NB4 (cell line): ENCODE measurements at regions not wholly inside any gene's neighbourhood (a gene's known extent, or its start where the extent isn't known, plus 50 kb on each side); places are given as distances from the start of the nearest gene placed in this dataset.

Experiments
- DNase-seq: peaks from one replicate; pipeline ENCODE4 v3.0.0; 2010; ENCODE audit warnings: low read depth
- H3K4me3 ChIP-seq: one replicate; pipeline ENCODE4 v1.5.1; 2011; ENCODE audit warnings: mild to moderate bottlenecking, low read depth, low read length, moderate library complexity
- CTCF ChIP-seq: IDR thresholded peaks from one replicate; pipeline ENCODE4 v1.5.1; 2012; ENCODE audit warnings: low read depth, low read length
- MAX ChIP-seq: IDR thresholded peaks from 2 replicates; pipeline ENCODE4 v1.6.1; 2011; ENCODE audit warnings: low read depth, low read length
- MYC ChIP-seq: IDR thresholded peaks from 2 replicates; pipeline ENCODE4 v1.6.1; 2011; ENCODE audit warnings: low read depth, low read length
- POLR2A ChIP-seq: IDR thresholded peaks from 2 replicates; pipeline ENCODE4 v1.6.1; 2011; ENCODE audit warnings: mild to moderate bottlenecking; ENCODE audit not compliant: insufficient read length; ENCODE audit errors: extremely low read depth

GRCh38 chr5:171581781-171582180 is 162.3 kb downstream of the FGF18 start:
- DNase-seq = no peak
- TF ChIP-seq CTCF = no peak
- no peak for TF ChIP-seq POLR2A
- no peak for TF ChIP-seq MAX
- no peak for TF ChIP-seq MYC

DNA sequence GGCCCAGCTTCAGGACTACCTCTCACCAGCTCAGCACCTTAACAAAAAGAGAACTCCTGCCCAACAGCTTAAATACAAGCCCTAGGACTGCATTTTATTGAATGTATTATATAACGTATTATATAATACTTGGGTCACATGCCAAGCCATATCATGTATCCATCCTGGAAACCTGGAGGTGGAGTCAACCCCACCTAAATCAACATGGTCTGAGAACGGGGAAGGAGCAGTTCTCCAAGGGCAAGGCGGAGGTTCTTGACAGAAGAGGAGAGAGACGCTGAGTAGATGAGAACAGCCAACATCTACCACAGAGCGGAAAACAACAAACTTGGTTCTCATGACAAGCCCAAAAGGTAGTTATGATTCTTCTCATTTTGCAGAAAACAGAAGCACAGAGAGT is 163.4 kb downstream of the FGF18 start:
- TF ChIP-seq MAX (no peak), MYC (no peak), POLR2A (no peak), CTCF (no peak)
- DNase-seq = no peak
- no peak overlapping the region for H3K4me3 ChIP-seq

More at GRCh38 chr5:171581781-171582180, 162.3 kb downstream of the FGF18 start:
- H3K4me3 ChIP-seq = no peak overlapping the region

DNA sequence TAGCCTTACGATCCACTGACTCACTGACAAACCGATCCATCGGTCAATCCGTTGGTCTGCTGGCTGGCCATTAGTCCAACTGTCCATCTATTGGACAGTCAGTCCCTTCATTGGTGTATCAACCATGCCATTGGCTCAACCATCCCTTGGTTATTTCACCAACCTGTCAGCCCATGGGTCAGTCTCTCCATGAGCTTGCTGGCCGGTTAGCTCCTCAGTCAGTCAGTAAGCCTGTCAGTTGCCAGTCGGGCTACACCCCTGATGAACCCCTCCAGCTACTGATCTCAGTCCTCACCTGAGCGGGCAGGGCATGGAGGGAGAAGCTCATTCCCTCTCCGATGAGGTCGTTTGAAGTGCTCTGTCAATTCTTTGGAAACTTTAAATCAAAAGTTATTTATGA is 166.5 kb downstream of the FGF18 start:
- H3K4me3 ChIP-seq = no peak overlapping the region
- no peak for DNase-seq
- TF ChIP-seq POLR2A (no peak), MYC (no peak), CTCF (no peak), MAX (no peak)

- TF ChIP-seq CTCF (no peak), POLR2A (no peak), MAX (no peak), MYC (no peak)
- H3K4me3 ChIP-seq = no peak overlapping the region
- no peak for DNase-seq
Observed at GRCh38 chr5:171586436-171586835, 167.0 kb downstream of the FGF18 start.

DNA sequence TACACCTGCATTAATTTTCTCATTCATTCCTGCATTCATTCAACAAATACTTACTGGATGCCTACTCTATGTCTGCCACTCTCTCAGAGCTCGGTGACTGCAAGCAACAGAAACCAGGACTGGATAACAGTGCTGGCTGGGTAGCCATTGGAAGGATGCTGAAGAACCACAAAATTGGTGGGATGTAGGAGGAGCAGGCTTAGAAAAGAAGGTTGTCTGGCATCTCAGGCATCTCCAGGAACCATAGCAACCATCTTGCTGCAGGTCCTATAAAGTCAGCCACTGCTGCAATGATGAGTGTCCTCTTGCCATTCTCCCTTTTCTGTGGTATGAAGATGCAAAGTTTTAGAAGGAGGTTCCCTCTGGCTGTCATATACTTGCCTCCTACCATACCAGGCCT is 168.6 kb downstream of the FGF18 start:
- no peak for TF ChIP-seq MYC
- TF ChIP-seq CTCF = no peak
- no peak for TF ChIP-seq POLR2A
- no peak for TF ChIP-seq MAX
- no peak for DNase-seq
- no peak overlapping the region for H3K4me3 ChIP-seq

- no peak for TF ChIP-seq MYC
- no peak for TF ChIP-seq POLR2A
- no peak for TF ChIP-seq CTCF
- no peak for TF ChIP-seq MAX
- H3K4me3 ChIP-seq = no peak overlapping the region
- DNase-seq = no peak
Observed at GRCh38 chr5:171588790-171589189, 169.3 kb downstream of the FGF18 start.
